ENCODE measurements at regions not wholly inside any gene's neighbourhood (a gene's known extent, or its start where the extent isn't known, plus 50 kb on each side); places are given as distances from the start of the nearest gene placed in this dataset.

GRCh38 chr10:6362879-6363278, 160.1 kb downstream of the PFKFB3 start (continued):
- TF ChIP-seq ELF1 (IDR thresholded peaks at IDR 0.05; ENCODE audit: borderline replicate concordance, low read depth) (no peak), EZH2phosphoT487 (IDR thresholded peaks at IDR 0.05; ENCODE audit: borderline replicate concordance) (no peak), SP1 (IDR thresholded peaks at IDR 0.05; ENCODE audit: low read depth) (no peak), SRF (IDR thresholded peaks at IDR 0.05; ENCODE audit: low read depth) (no peak)

DNA sequence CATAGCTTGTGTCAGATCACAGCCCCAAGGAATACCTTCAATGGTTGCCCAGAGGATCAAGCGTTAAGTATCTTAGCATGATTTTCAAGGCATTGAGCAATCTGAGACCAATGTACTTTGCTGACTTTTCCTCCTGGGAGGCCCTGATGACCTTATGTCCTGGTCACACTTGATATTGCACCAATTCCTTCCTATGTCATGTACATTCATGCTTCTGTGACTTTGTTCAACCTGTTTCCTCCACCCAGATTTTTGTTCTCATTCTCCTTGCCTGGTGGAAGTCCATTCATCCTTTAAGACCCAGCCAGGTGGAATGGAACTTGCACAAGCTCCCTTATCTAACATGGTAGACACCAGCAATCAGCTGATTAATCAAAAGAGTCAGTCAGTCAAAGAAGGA, 160.8 kb downstream of the PFKFB3 start:
- RAD21 ChIA-PET (ENCODE audit: low non-redundant PET in 1 of 2, low total read pairs in 2 of 2, uncharacterized antibody in 2 of 2, unreplicated experiment in 2 of 2) = no interaction called here
- ATAC-seq = no peak
- Histone ChIP-seq H3K79me2 (ENCODE audit: insufficient read depth, low read length) (no peaks in the 10 kb centered on the region), H3K36me3 (ENCODE audit: control insufficient read depth in 1 of 2, insufficient read depth in 2 of 2, low read length in 2 of 2) (no peaks in the 10 kb centered on the region), H3K27me3 (ENCODE audit: insufficient read depth, low read length) (no peaks in the 10 kb centered on the region), H3K4me1 (ENCODE audit: control insufficient read depth in 1 of 2, insufficient read depth in 2 of 2, low read length in 2 of 2) (no peaks in the 10 kb centered on the region), H3K9me2 (ENCODE audit: insufficient read depth) (no peaks in the 10 kb centered on the region), H4K20me1 (ENCODE audit: insufficient read depth) (no peaks in the 10 kb centered on the region), H3K9ac (ENCODE audit: low read length) (no peak overlapping the region), H3K27ac (ENCODE audit: low read depth, low read length) (no peak overlapping the region), H3K9me3 (ENCODE audit: control insufficient read depth in 1 of 2, insufficient read depth in 1 of 2, low read depth in 1 of 2, low read length in 2 of 2) (0 out of 4 replicates have a peak, but pooled peaks cover 0 to 4% of the 10 kb centered on the region in 2 experiments), H3K4me3 (replicated peaks in 1 of 2; ENCODE audit: low read depth in 1 of 2, low read length in 2 of 2) (no peak overlapping the region), H2AFZ (ENCODE audit: low read depth, low read length, poor library complexity, severe bottlenecking) (no peak overlapping the region), H3K4me2 (ENCODE audit: low read length) (no peak overlapping the region)
- no peak for DNase-seq (ENCODE audit: low read depth, low spot score)
- CTCF ChIA-PET = no interaction called here
- TF ChIP-seq FOSL1 (IDR thresholded peaks at IDR 0.05; ENCODE audit: low read depth) (no peak), JUND (IDR thresholded peaks at IDR 0.05) (no peak), EGR1 (IDR thresholded peaks at IDR 0.05; ENCODE audit: low read depth) (no peak)
- TF ChIP-seq, protein P1, sequence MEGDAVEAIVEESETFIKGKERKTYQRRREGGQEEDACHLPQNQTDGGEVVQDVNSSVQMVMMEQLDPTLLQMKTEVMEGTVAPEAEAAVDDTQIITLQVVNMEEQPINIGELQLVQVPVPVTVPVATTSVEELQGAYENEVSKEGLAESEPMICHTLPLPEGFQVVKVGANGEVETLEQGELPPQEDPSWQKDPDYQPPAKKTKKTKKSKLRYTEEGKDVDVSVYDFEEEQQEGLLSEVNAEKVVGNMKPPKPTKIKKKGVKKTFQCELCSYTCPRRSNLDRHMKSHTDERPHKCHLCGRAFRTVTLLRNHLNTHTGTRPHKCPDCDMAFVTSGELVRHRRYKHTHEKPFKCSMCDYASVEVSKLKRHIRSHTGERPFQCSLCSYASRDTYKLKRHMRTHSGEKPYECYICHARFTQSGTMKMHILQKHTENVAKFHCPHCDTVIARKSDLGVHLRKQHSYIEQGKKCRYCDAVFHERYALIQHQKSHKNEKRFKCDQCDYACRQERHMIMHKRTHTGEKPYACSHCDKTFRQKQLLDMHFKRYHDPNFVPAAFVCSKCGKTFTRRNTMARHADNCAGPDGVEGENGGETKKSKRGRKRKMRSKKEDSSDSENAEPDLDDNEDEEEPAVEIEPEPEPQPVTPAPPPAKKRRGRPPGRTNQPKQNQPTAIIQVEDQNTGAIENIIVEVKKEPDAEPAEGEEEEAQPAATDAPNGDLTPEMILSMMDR (IDR thresholded peaks at IDR 0.05 in 2 of 3, conservative IDR thresholded peaks at IDR 0.05 in 1 of 3; ENCODE audit: borderline replicate concordance in 1 of 3, insufficient read depth in 1 of 3, low read depth in 2 of 3, low read length in 2 of 3) = no peak
- intact Hi-C loops (cut with micrococcal nuclease) = no loop called here
- POLR2A ChIA-PET = no interaction called here
- no TSS peak for BruUV-seq (replicated peaks)

DNA sequence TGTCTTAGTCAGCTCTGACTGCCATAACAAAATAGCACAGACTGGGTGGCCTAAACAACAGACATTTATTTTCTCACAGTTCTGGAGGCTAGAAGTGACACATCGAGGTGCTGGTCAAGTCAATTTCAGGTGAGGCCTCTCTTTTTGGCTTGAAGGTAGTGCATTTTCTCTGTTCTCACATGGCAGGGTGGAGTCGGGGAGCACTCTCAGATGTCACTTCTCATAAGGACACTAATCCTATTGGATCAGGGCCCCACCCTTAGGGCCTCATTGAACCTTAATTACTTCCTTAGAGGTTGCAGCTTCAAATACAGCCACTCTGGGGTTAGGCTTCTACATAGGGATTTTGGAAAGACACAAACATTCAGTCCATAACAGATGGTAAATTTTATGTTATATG, 161.6 kb downstream of the PFKFB3 start:
- BruUV-seq (replicated peaks) = no TSS peak
- no peaks in the 10 kb centered on the region for H4K20me1 ChIP-seq (ENCODE audit: insufficient read depth)
- no peak for DNase-seq (ENCODE audit: low read depth, low spot score)
- no peak overlapping the region for H3K4me2 ChIP-seq (ENCODE audit: low read length)
- RAD21 ChIA-PET (ENCODE audit: low non-redundant PET in 1 of 2, low total read pairs in 2 of 2, uncharacterized antibody in 2 of 2, unreplicated experiment in 2 of 2) = no interaction called here
- H3K27me3 ChIP-seq (ENCODE audit: insufficient read depth, low read length) = no peaks in the 10 kb centered on the region
- POLR2A ChIA-PET = no interaction called here
- H3K4me3 ChIP-seq (replicated peaks in 1 of 2; ENCODE audit: low read depth in 1 of 2, low read length in 2 of 2) = no peak overlapping the region
- no peak overlapping the region for H3K27ac ChIP-seq (ENCODE audit: low read depth, low read length)
- no peaks in the 10 kb centered on the region for H3K4me1 ChIP-seq (ENCODE audit: control insufficient read depth in 1 of 2, insufficient read depth in 2 of 2, low read length in 2 of 2)
- H3K36me3 ChIP-seq (ENCODE audit: control insufficient read depth in 1 of 2, insufficient read depth in 2 of 2, low read length in 2 of 2) = no peaks in the 10 kb centered on the region
- ATAC-seq = no peak
- no peaks in the 10 kb centered on the region for H3K9me2 ChIP-seq (ENCODE audit: insufficient read depth)
- no peaks in the 10 kb centered on the region for H3K79me2 ChIP-seq (ENCODE audit: insufficient read depth, low read length)
- no peak overlapping the region for H3K9ac ChIP-seq (ENCODE audit: low read length)
- intact Hi-C loops (cut with micrococcal nuclease) = no loop called here
- CTCF ChIA-PET = no interaction called here
- no peak overlapping the region for H2AFZ ChIP-seq (ENCODE audit: low read depth, low read length, poor library complexity, severe bottlenecking)
- 0 out of 4 replicates have a peak, but pooled peaks cover 0 to 4% of the 10 kb centered on the region in 2 experiments for H3K9me3 ChIP-seq (ENCODE audit: control insufficient read depth in 1 of 2, insufficient read depth in 1 of 2, low read depth in 1 of 2, low read length in 2 of 2)
- TF ChIP-seq EZH2phosphoT487 (IDR thresholded peaks at IDR 0.05; ENCODE audit: borderline replicate concordance) (no peak), EGR1 (IDR thresholded peaks at IDR 0.05; ENCODE audit: low read depth) (no peak), ZBTB33 (IDR thresholded peaks at IDR 0.05; ENCODE audit: extremely low read depth, insufficient replicate concordance, low read length) (no peak), TCF7L2 (IDR thresholded peaks at IDR 0.05; ENCODE audit: borderline replicate concordance, extremely low read depth, insufficient read depth, insufficient read length) (no peak)
- TF ChIP-seq, protein P2, sequence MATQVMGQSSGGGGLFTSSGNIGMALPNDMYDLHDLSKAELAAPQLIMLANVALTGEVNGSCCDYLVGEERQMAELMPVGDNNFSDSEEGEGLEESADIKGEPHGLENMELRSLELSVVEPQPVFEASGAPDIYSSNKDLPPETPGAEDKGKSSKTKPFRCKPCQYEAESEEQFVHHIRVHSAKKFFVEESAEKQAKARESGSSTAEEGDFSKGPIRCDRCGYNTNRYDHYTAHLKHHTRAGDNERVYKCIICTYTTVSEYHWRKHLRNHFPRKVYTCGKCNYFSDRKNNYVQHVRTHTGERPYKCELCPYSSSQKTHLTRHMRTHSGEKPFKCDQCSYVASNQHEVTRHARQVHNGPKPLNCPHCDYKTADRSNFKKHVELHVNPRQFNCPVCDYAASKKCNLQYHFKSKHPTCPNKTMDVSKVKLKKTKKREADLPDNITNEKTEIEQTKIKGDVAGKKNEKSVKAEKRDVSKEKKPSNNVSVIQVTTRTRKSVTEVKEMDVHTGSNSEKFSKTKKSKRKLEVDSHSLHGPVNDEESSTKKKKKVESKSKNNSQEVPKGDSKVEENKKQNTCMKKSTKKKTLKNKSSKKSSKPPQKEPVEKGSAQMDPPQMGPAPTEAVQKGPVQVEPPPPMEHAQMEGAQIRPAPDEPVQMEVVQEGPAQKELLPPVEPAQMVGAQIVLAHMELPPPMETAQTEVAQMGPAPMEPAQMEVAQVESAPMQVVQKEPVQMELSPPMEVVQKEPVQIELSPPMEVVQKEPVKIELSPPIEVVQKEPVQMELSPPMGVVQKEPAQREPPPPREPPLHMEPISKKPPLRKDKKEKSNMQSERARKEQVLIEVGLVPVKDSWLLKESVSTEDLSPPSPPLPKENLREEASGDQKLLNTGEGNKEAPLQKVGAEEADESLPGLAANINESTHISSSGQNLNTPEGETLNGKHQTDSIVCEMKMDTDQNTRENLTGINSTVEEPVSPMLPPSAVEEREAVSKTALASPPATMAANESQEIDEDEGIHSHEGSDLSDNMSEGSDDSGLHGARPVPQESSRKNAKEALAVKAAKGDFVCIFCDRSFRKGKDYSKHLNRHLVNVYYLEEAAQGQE (IDR thresholded peaks at IDR 0.05; ENCODE audit: low read depth) = no peak

Measured in HCT116 (cell line).